ENCODE measurements at regions not wholly inside any gene's neighbourhood (a gene's known extent, or its start where the extent isn't known, plus 50 kb on each side); places are given as distances from the start of the nearest gene placed in this dataset.

DNA sequence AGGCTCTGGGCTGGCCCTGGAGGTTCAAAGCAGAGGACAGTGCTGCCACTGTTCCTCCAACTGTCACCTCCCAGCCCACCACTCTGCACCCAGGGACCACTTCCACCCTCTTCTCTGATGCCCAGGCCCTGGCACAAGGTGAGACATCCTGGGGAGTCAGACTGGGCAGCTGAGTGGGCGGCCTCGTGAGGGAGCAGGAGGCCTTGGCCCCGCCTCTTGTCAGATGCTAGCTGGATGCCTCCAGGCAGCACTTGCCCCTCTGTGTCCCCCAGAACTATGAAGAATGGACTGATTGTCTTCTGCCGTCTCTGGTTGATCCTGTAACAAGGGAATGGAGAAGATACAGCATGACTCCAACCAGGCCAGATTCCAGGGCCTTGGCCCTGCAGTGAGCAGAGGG, 191.0 kb upstream of the LINGO1 start:
- H3K4me1 ChIP-seq = peaks cover 3 to 24% of the 10 kb centered on the region in 2 donors
- H3K36me3 ChIP-seq = no peaks in the 10 kb centered on the region
- H3K9me3 ChIP-seq = no peaks in the 10 kb centered on the region
- DNase-seq = no peak
- intact Hi-C loops (cut with DNase I) = loop anchor here (5.0 kb wide), 1 partner anchor 191 kb away; the partner anchor contains the start of gene LINGO1
- TF ChIP-seq POLR2A (IDR thresholded peaks at IDR 0.05) (no peak), CTCF (IDR thresholded peaks at IDR 0.05) (no peak)
- 88 to 92% methylated on average over 4 of the region's 4 CpGs for WGBS, 2 donors
- H3K27ac ChIP-seq = no peak overlapping the region
- H3K27me3 ChIP-seq = no peaks in the 10 kb centered on the region
- no peak overlapping the region for H3K4me3 ChIP-seq (replicated peaks in 1 of 3)

- Histone ChIP-seq H3K4me1 (peaks cover 3 to 30% of the 10 kb centered on the region in 2 donors), H3K4me3 (replicated peaks in 1 of 3) (no peak overlapping the region), H3K9me3 (no peaks in the 10 kb centered on the region), H3K27me3 (peaks cover 8% of the 10 kb centered on the region), H3K27ac (no peak overlapping the region), H3K36me3 (no peaks in the 10 kb centered on the region)
- WGBS, 2 donors = 57 to 65% methylated on average over 6 to 7 of the region's 7 CpGs
- no peak for TF ChIP-seq CTCF (IDR thresholded peaks at IDR 0.05)
- TF ChIP-seq POLR2A (IDR thresholded peaks at IDR 0.05) = no peak
- intact Hi-C loops (cut with DNase I) = loop anchor here (5.0 kb wide), 1 partner anchor 190 kb away; the partner anchor contains the start of gene LINGO1
- peak; percentile 79 to 87 for DNase-seq
Observed at GRCh38 chr15:77822631-77823230, 190.0 kb upstream of the LINGO1 start.

DNA sequence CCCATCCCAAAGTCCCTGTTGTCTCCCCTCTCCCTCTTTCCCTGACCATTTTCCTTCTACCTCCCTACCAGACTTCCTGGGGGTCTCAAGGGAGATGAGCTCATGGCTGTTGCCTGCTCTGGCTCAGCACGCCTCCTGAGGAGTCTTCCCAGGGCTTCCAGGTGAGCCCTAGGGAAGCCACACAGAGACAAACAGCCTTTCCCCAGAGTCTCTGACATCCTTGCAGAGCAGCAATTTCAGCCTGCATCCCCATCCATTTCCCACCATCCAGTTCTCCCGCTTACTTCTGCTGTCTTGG, 189.2 kb upstream of the LINGO1 start:
- 85 to 88% methylated on average over 2 of the region's 2 CpGs for whole genome bisulfite sequencing, 2 donors
- Histone ChIP-seq H3K27ac (no peak overlapping the region), H3K9me3 (no peaks in the 10 kb centered on the region), H3K36me3 (no peaks in the 10 kb centered on the region), H3K4me1 (peaks cover 3 to 30% of the 10 kb centered on the region in 2 donors), H3K27me3 (peaks cover 15% of the 10 kb centered on the region), H3K4me3 (replicated peaks in 1 of 3) (no peak overlapping the region)
- DNase-seq = no peak
- intact Hi-C loops (cut with DNase I) = loop anchor here (5.0 kb wide), 1 partner anchor 190 kb away; the partner anchor contains the start of gene LINGO1
- TF ChIP-seq POLR2A (IDR thresholded peaks at IDR 0.05) (no peak), CTCF (IDR thresholded peaks at IDR 0.05) (no peak)

GRCh38 chr15:77821188-77821958, 188.7 kb upstream of the LINGO1 start:
- intact Hi-C loops (cut with DNase I) = loop anchor here (5.0 kb wide), 1 partner anchor 189 kb away; the partner anchor contains the start of gene LINGO1
- H3K9me3 ChIP-seq = no peaks in the 10 kb centered on the region
- H3K4me3 ChIP-seq (replicated peaks in 1 of 3) = no peak overlapping the region
- DNase-seq = peak; percentile 51 to 62
- 48 to 54% methylated on average over 12 of the region's 12 CpGs for WGBS, 2 donors
- H3K36me3 ChIP-seq = no peaks in the 10 kb centered on the region
- H3K4me1 ChIP-seq = peaks cover 3 to 30% of the 10 kb centered on the region in 2 donors
- TF ChIP-seq POLR2A (IDR thresholded peaks at IDR 0.05) (no peak), CTCF (IDR thresholded peaks at IDR 0.05) (peak; percentile 22 to 70 (median 50))
- H3K27me3 ChIP-seq = peaks cover 16% of the 10 kb centered on the region
- H3K27ac ChIP-seq = no peak overlapping the region

Data from thyroid gland (tissue), 4 donors.